Endothelial cell (in vitro differentiated cells): ENCODE measurements at regions not wholly inside any gene's neighbourhood (a gene's known extent, or its start where the extent isn't known, plus 50 kb on each side); places are given as distances from the start of the nearest gene placed in this dataset.

Experiments used
- DNase-seq: peaks from one replicate; pipeline ENCODE4 v3.0.0; 2021; ENCODE audit warnings: low spot score
- H3K27ac Mint-ChIP-seq: one replicate; pipeline ENCODE4 v1.8.0; 2021; ENCODE audit warnings: mixed read lengths, inconsistent platforms; ENCODE audit not compliant: unreplicated experiment
- H3K27me3 Mint-ChIP-seq: one replicate; pipeline ENCODE4 v1.8.0; 2021; ENCODE audit warnings: mild to moderate bottlenecking, moderate library complexity, mixed read lengths, inconsistent platforms; ENCODE audit not compliant: unreplicated experiment
- H3K36me3 Mint-ChIP-seq: one replicate; pipeline ENCODE4 v1.8.0; 2021; ENCODE audit warnings: mild to moderate bottlenecking, low read depth, mixed read lengths, inconsistent platforms; ENCODE audit not compliant: unreplicated experiment
- H3K4me1 Mint-ChIP-seq: one replicate; pipeline ENCODE4 v1.8.0; 2021; ENCODE audit warnings: mild to moderate bottlenecking, mixed read lengths, inconsistent platforms; ENCODE audit not compliant: unreplicated experiment
- H3K4me3 Mint-ChIP-seq: one replicate; pipeline ENCODE4 v1.8.0; 2021; ENCODE audit warnings: mild to moderate bottlenecking, mixed read lengths, inconsistent platforms; ENCODE audit not compliant: unreplicated experiment
- H3K9me3 Mint-ChIP-seq: one replicate; pipeline ENCODE4 v1.8.0; 2021; ENCODE audit warnings: mixed read lengths, inconsistent platforms; ENCODE audit not compliant: unreplicated experiment
- TF ChIP-seq, protein P1 (sequence below): fragments of 200-600 bp; sonication (generic); IDR thresholded peaks from one replicate; pipeline ENCODE4 v1.5.0; 2021; ENCODE audit warnings: antibody characterized with exemption; ENCODE audit not compliant: unreplicated experiment

DNA sequence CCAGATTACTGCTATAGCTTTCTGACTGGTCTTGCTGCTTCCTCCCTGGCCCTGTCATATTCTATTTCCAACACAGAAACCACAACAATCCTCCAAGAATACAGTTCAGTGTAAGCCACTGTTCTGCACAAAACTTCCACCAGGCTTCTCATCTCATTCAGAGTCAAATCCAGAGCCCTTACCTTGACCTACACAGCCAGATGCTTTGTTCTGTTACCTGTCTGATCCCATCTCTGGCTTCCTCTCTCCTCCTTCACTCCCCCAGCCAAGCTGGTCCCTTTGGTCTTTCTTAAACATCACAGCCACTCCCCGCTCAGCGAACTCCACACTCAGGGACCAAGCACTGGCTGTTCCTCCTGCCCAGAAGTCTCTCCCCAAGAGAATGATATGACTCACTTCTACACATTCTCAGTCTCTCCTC, 84.8 kb upstream of the BMP2K start:
- TF ChIP-seq, protein P1, sequence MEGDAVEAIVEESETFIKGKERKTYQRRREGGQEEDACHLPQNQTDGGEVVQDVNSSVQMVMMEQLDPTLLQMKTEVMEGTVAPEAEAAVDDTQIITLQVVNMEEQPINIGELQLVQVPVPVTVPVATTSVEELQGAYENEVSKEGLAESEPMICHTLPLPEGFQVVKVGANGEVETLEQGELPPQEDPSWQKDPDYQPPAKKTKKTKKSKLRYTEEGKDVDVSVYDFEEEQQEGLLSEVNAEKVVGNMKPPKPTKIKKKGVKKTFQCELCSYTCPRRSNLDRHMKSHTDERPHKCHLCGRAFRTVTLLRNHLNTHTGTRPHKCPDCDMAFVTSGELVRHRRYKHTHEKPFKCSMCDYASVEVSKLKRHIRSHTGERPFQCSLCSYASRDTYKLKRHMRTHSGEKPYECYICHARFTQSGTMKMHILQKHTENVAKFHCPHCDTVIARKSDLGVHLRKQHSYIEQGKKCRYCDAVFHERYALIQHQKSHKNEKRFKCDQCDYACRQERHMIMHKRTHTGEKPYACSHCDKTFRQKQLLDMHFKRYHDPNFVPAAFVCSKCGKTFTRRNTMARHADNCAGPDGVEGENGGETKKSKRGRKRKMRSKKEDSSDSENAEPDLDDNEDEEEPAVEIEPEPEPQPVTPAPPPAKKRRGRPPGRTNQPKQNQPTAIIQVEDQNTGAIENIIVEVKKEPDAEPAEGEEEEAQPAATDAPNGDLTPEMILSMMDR, result no peak
- DNase-seq, result no peak
- no peak overlapping the region for H3K4me3 Mint-ChIP-seq
- no peaks in the 10 kb centered on the region for H3K9me3 Mint-ChIP-seq
- no peaks in the 10 kb centered on the region for H3K27me3 Mint-ChIP-seq
- no peaks in the 10 kb centered on the region for H3K36me3 Mint-ChIP-seq
- H3K4me1 Mint-ChIP-seq, result peaks cover 26% of the 10 kb centered on the region
- no peak overlapping the region for H3K27ac Mint-ChIP-seq

DNA sequence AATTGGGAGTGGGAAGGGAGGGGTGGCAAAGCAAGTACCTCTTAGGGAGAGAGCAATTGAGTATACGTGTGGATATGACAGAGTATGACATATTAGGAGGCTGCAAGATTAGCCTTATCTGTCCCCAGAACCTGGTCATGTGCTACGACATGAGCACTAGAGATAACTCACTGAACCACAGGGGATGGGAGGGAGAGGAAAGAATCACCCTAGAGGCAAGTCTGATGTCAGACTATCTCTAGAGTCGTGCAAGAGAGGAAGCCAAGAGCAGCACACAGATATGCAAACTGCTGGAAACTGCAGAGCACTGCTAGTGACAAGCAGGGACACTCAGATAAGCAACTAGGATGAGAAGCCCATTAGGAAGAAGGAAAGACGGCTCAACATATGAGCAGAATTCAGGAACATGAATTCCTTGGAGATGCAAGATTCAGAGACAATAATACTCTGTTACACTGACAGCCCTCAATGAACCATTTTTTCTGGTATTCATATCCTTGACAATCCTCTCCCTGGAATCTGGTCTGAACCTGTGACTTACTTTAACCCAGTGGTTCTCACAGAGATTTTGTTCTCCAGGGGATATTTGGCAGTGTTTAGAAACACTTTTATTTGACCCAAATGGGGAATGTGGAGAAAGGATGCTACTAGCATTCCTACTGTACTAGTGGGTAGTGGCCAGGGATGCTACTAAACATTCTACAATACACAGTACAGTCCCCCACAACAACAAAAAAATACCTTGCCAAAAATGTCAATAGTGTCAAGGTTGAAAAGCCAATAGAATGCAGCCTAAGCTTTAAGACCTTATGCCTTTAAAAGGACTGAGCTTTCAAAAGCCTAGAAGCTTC, 84.0 kb upstream of the BMP2K start:
- DNase-seq, result no peak
- H3K27me3 Mint-ChIP-seq, result no peaks in the 10 kb centered on the region
- H3K9me3 Mint-ChIP-seq, result no peaks in the 10 kb centered on the region
- H3K36me3 Mint-ChIP-seq, result no peaks in the 10 kb centered on the region
- H3K4me3 Mint-ChIP-seq, result no peak overlapping the region
- H3K4me1 Mint-ChIP-seq, result peaks cover 26% of the 10 kb centered on the region
- H3K27ac Mint-ChIP-seq, result no peak overlapping the region
- TF ChIP-seq, protein P1, result no peak

DNA sequence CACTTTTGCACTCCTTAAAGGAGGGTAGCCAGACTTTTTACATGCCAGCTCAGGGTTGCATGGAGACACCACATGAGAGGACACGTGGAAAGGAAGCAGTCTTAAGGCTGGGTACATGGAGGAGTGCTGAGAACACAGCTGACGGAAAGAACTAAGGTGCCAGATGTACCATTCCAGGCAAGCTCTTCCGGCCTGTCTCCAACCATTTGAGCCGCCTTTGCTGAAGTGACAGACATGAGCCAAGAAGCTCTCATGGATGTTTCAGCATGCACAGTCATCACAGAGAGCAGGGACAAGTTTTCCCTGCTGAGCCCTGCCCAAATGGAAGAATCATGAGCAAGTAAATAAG, 83.4 kb upstream of the BMP2K start:
- DNase-seq, result no peak
- peaks cover 26% of the 10 kb centered on the region for H3K4me1 Mint-ChIP-seq

DNA sequence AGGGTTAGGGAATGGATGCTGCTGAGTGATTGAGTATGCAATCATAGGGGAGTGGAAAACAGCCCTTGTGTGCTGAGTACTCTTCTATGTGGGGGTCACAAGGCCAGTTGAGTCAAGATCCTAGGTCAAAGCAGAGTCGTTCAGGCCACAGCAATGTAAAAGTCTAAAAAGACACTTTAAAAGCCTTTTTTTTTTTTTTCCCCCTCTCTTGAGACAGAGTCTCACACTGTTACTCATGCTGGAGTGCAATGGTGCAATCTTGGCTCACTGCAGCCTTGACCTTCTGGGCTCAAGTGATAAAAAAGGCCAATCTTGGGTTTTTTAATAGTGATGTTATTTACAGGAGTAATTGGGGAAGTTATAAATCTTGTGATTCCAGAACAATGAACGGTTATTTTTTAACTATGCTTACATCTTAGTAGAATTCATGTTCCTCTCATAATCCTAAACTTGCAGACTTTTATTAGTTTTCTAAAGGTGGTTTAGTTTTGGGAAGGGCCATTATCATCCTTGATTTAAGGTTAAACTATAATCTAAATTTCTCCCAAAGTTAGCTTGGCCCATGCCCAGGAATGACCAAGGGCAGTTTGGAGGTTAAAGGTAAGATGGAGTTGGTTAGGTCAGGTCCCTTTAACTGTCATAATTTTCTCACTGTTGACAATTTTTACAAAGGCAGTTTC, 82.2 kb upstream of the BMP2K start:
- Mint-ChIP-seq H3K9me3 (no peaks in the 10 kb centered on the region), H3K27me3 (no peaks in the 10 kb centered on the region), H3K27ac (no peak overlapping the region), H3K36me3 (no peaks in the 10 kb centered on the region), H3K4me3 (no peak overlapping the region), H3K4me1 (peaks cover 17% of the 10 kb centered on the region)
- TF ChIP-seq, protein P1, result no peak
- no peak for DNase-seq

More for the DNA sequence above, 83.4 kb upstream of the BMP2K start:
- Mint-ChIP-seq H3K9me3 (no peaks in the 10 kb centered on the region), H3K4me3 (no peak overlapping the region), H3K27me3 (no peaks in the 10 kb centered on the region), H3K27ac (no peak overlapping the region), H3K36me3 (no peaks in the 10 kb centered on the region)
- TF ChIP-seq, protein P1, result no peak

DNA sequence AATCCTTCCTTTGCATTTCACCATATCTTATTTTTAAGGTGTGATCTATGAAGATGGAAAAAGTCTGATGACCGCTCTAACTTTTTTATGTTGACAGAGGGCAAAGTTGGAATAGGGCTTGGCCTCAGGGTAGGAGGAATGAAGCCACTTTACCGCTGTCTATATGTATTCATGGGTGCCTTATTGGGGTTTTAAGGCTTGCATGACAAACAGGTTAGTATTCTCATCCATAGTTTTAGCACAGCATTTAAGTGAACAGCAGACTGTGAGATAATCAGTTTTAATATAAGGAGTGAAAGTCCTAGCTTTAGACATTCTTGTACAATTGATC, 81.7 kb upstream of the BMP2K start:
- no peak for DNase-seq
- TF ChIP-seq, protein P1, result no peak
- Mint-ChIP-seq H3K4me3 (no peak overlapping the region), H3K4me1 (peaks cover 15% of the 10 kb centered on the region), H3K9me3 (no peaks in the 10 kb centered on the region), H3K27me3 (no peaks in the 10 kb centered on the region), H3K27ac (no peak overlapping the region), H3K36me3 (no peaks in the 10 kb centered on the region)
